HEK293 (cell line): ENCODE measurements at regions not wholly inside any gene's neighbourhood (a gene's known extent, or its start where the extent isn't known, plus 50 kb on each side); places are given as distances from the start of the nearest gene placed in this dataset.

ENCODE experiments used
- BCL11A ChIP-seq: fragments of 450-650 bp; formaldehyde crosslinking; IDR thresholded peaks from 2 replicates; pipeline ENCODE4 v1.5.1; 2016; ENCODE audit warnings: low read depth, missing biosample characterization, missing genetic modification characterization
- BCL11B ChIP-seq: fragments of 450-650 bp; formaldehyde crosslinking; IDR thresholded peaks from 2 replicates; pipeline ENCODE4 v1.5.1; 2016; ENCODE audit warnings: low read depth, missing biosample characterization, missing genetic modification characterization
- FEZF1 ChIP-seq: fragments of 450-650 bp; formaldehyde crosslinking; IDR thresholded peaks from 2 replicates; pipeline ENCODE4 v1.5.1; 2016; ENCODE audit warnings: missing biosample characterization, missing genetic modification characterization
- HIC1 ChIP-seq: fragments of 450-650 bp; formaldehyde crosslinking; IDR thresholded peaks from 2 replicates; pipeline ENCODE4 v1.5.1; 2016; ENCODE audit warnings: missing biosample characterization, missing genetic modification characterization
- KLF8 ChIP-seq: fragments of 450-650 bp; formaldehyde crosslinking; IDR thresholded peaks from 2 replicates; pipeline ENCODE4 v1.5.1; 2016; ENCODE audit warnings: missing biosample characterization, missing genetic modification characterization
- MZF1 ChIP-seq: fragments of 450-650 bp; formaldehyde crosslinking; IDR thresholded peaks from 2 replicates; pipeline ENCODE4 v1.5.1; 2017; ENCODE audit warnings: missing biosample characterization, missing genetic modification characterization, borderline replicate concordance
- OSR2 ChIP-seq: fragments of 450-650 bp; formaldehyde crosslinking; IDR thresholded peaks from 2 replicates; pipeline ENCODE4 v1.5.1; 2016; ENCODE audit warnings: missing biosample characterization, missing genetic modification characterization
- PATZ1 ChIP-seq: fragments of 450-650 bp; formaldehyde crosslinking; IDR thresholded peaks from 2 replicates; pipeline ENCODE4 v1.5.1; 2016; ENCODE audit warnings: missing biosample characterization, missing genetic modification characterization
- PRDM10 ChIP-seq: fragments of 450-650 bp; formaldehyde crosslinking; IDR thresholded peaks from 2 replicates; pipeline ENCODE4 v1.5.1; 2016; ENCODE audit warnings: missing biosample characterization, missing genetic modification characterization
- PRDM6 ChIP-seq: fragments of 450-650 bp; formaldehyde crosslinking; IDR thresholded peaks from 2 replicates; pipeline ENCODE4 v1.5.1; 2017; ENCODE audit warnings: missing biosample characterization, missing genetic modification characterization
- SP2 ChIP-seq: fragments of 450-650 bp; formaldehyde crosslinking; IDR thresholded peaks from 2 replicates; pipeline ENCODE4 v1.5.1; 2016; ENCODE audit warnings: missing biosample characterization, missing genetic modification characterization
- TRIM28 ChIP-seq: IDR thresholded peaks from 2 replicates; pipeline ENCODE4 v1.6.1; 2011; ENCODE audit warnings: low read length, control low read depth, borderline replicate concordance
- TSHZ1 ChIP-seq: fragments of 450-650 bp; formaldehyde crosslinking; IDR thresholded peaks from 2 replicates; pipeline ENCODE4 v1.5.1; 2016; ENCODE audit warnings: missing biosample characterization, missing genetic modification characterization, borderline replicate concordance
- ZBTB17 ChIP-seq: fragments of 450-650 bp; formaldehyde crosslinking; IDR thresholded peaks from 2 replicates; pipeline ENCODE4 v1.5.1; 2016; ENCODE audit warnings: missing biosample characterization, missing genetic modification characterization
- ZEB2 ChIP-seq: fragments of 450-650 bp; formaldehyde crosslinking; IDR thresholded peaks from 2 replicates; pipeline ENCODE4 v1.5.1; 2016; ENCODE audit warnings: missing biosample characterization, missing genetic modification characterization
- ZNF248 ChIP-seq: fragments of 450-650 bp; formaldehyde crosslinking; IDR thresholded peaks from 2 replicates; pipeline ENCODE4 v1.5.1; 2017; ENCODE audit warnings: missing biosample characterization, missing genetic modification characterization
- ZNF629 ChIP-seq: fragments of 450-650 bp; formaldehyde crosslinking; IDR thresholded peaks from 2 replicates; pipeline ENCODE4 v1.5.1; 2017; ENCODE audit warnings: missing biosample characterization, missing genetic modification characterization
- ZNF843 ChIP-seq: fragments of 450-650 bp; formaldehyde crosslinking; IDR thresholded peaks from 2 replicates; pipeline ENCODE4 v1.5.1; 2016; ENCODE audit warnings: missing biosample characterization, missing genetic modification characterization
- ZSCAN4 ChIP-seq: fragments of 450-650 bp; formaldehyde crosslinking; IDR thresholded peaks from 2 replicates; pipeline ENCODE4 v1.5.1; 2017; ENCODE audit warnings: missing biosample characterization, missing genetic modification characterization

- peak; percentile 64; the same call in 1 of the 2 replicates for TF ChIP-seq HIC1
- TF ChIP-seq PRDM6 (tag by site-specific recombination), result peak; percentile 91
- peak; percentile 69; the same call in 1 of the 2 replicates for TF ChIP-seq ZNF629 (tag by site-specific recombination)
- peak; percentile 74 for TF ChIP-seq KLF8 (tag by site-specific recombination)
- 0 out of 2 replicates have a peak, but pooled peaks have one; percentile 36 for TF ChIP-seq TSHZ1 (tag by site-specific recombination)
- peak; percentile 83; the same call in 1 of the 2 replicates for TF ChIP-seq TRIM28
- TF ChIP-seq FEZF1, result peak; percentile 78
- 0 out of 2 replicates have a peak, but pooled peaks have one; percentile 44 for TF ChIP-seq BCL11B (tag by site-specific recombination)
- no peak for TF ChIP-seq ZNF248 (tag by site-specific recombination)
- no peak for TF ChIP-seq PATZ1 (tag by site-specific recombination)
- TF ChIP-seq OSR2 (tag by site-specific recombination), result peak; percentile 65; the same call in 1 of the 2 replicates
- peak; percentile 71 for TF ChIP-seq ZNF843 (tag by site-specific recombination)
- TF ChIP-seq SP2 (tag by site-specific recombination), result 0 out of 2 replicates have a peak, but pooled peaks have one; percentile 11
- 0 out of 2 replicates have a peak, but pooled peaks have one; percentile 10 for TF ChIP-seq ZSCAN4
- peak; percentile 83 for TF ChIP-seq ZBTB17 (tag by site-specific recombination)
- peak; percentile 31; the same call in 1 of the 2 replicates for TF ChIP-seq PRDM10 (tag by site-specific recombination)
- peak; percentile 75 for TF ChIP-seq ZEB2 (tag by site-specific recombination)
- TF ChIP-seq MZF1 (tag by site-specific recombination), result peak; percentile 78
- TF ChIP-seq BCL11A, result peak; percentile 24; the same call in 1 of the 2 replicates
- TF ChIP-seq, all 188 proteins: peak for 33
Measured at GRCh38 chr1:69263921-69264391, 303.8 kb upstream of the LRRC7 start (continued).
